MM.1S (cell line): ENCODE measurements at regions not wholly inside any gene's neighbourhood (a gene's known extent, or its start where the extent isn't known, plus 50 kb on each side); places are given as distances from the start of the nearest gene placed in this dataset.

Experiments
- DNase-seq: peaks from one replicate; pipeline ENCODE4 v3.0.0-alpha.2; 2015
- H2AFZ ChIP-seq: fragments of 300-600 bp; sonication (generic); 2 replicates; pipeline ENCODE4 v1.6.0; 2016; ENCODE audit warnings: antibody characterized with exemption, low read length
- H3F3A ChIP-seq: fragments of 300-600 bp; sonication (generic); 2 replicates; pipeline ENCODE4 v1.6.1; 2016; ENCODE audit warnings: mild to moderate bottlenecking, antibody characterized with exemption, low read length, moderate library complexity, mixed read lengths; ENCODE audit not compliant: insufficient read depth
- H3K27ac ChIP-seq: fragments of 300-600 bp; sonication (generic); 2 replicates; pipeline ENCODE4 v1.5.1; 2016; ENCODE audit warnings: mild to moderate bottlenecking, low read length
- H3K27me3 ChIP-seq: fragments of 300-600 bp; sonication (generic); replicated peaks from 2 replicates; pipeline ENCODE4 v1.6.0; 2016; ENCODE audit warnings: low read length; ENCODE audit not compliant: insufficient read depth
- H3K36me3 ChIP-seq: fragments of 300-600 bp; sonication (generic); replicated peaks from 2 replicates; pipeline ENCODE4 v1.6.1; 2016; ENCODE audit warnings: mild to moderate bottlenecking, low read length, mixed read lengths; ENCODE audit not compliant: insufficient read depth
- H3K4me1 ChIP-seq: fragments of 300-600 bp; sonication (generic); 2 replicates; pipeline ENCODE4 v1.6.1; 2016; ENCODE audit warnings: low read length, mixed read lengths
- H3K4me2 ChIP-seq: fragments of 300-600 bp; sonication (generic); 2 replicates; pipeline ENCODE4 v1.6.0; 2016; ENCODE audit warnings: low read depth, low read length
- H3K4me3 ChIP-seq: fragments of 300-600 bp; sonication (generic); 2 replicates; pipeline ENCODE4 v1.5.1; 2016; ENCODE audit warnings: low read length, mixed read lengths
- H3K79me2 ChIP-seq: fragments of 300-600 bp; sonication (generic); 2 replicates; pipeline ENCODE4 v1.6.1; 2016; ENCODE audit warnings: mixed run types, low read length, mixed read lengths
- H3K9ac ChIP-seq: fragments of 300-600 bp; sonication (generic); 2 replicates; pipeline ENCODE4 v1.6.1; 2016; ENCODE audit warnings: low read length, mixed read lengths
- H3K9me2 ChIP-seq: fragments of 300-600 bp; sonication (generic); replicated peaks from 2 replicates; pipeline ENCODE4 v1.6.1; 2016; ENCODE audit warnings: mild to moderate bottlenecking, low read length, mixed read lengths; ENCODE audit not compliant: insufficient read depth
- H3K9me3 ChIP-seq: fragments of 300-600 bp; sonication (generic); replicated peaks from 2 replicates; pipeline ENCODE4 v1.6.1; 2016; ENCODE audit warnings: mild to moderate bottlenecking, low read length, mixed read lengths; ENCODE audit not compliant: insufficient read depth
- H4K20me1 ChIP-seq: fragments of 300-600 bp; sonication (generic); 2 replicates; pipeline ENCODE4 v1.6.1; 2016; ENCODE audit warnings: mild to moderate bottlenecking, low read length, moderate library complexity, mixed read lengths; ENCODE audit not compliant: insufficient read depth
- EZH2 ChIP-seq: fragments of 300-600 bp; sonication (generic); optimal IDR thresholded peaks from 2 replicates; pipeline ENCODE3; 2017; ENCODE audit warnings: low read depth, mild to moderate bottlenecking, antibody characterized with exemption, low read length, mixed read lengths
- EZH2phosphoT487 ChIP-seq: fragments of 300-600 bp; sonication (generic); IDR thresholded peaks from 2 replicates; pipeline ENCODE4 v1.6.1; 2018; ENCODE audit warnings: antibody characterized with exemption, low read length
- TF ChIP-seq, protein P1 (sequence below): fragments of 300-600 bp; sonication (generic); IDR thresholded peaks from 2 replicates; pipeline ENCODE4 v1.5.1; 2016; ENCODE audit warnings: antibody characterized with exemption, low read length, mixed read lengths

- no peaks in the 10 kb centered on the region for H3F3A ChIP-seq
- H3K4me2 ChIP-seq, result no peak overlapping the region
- TF ChIP-seq EZH2 (no peak), EZH2phosphoT487 (no peak)
- TF ChIP-seq, protein P1, sequence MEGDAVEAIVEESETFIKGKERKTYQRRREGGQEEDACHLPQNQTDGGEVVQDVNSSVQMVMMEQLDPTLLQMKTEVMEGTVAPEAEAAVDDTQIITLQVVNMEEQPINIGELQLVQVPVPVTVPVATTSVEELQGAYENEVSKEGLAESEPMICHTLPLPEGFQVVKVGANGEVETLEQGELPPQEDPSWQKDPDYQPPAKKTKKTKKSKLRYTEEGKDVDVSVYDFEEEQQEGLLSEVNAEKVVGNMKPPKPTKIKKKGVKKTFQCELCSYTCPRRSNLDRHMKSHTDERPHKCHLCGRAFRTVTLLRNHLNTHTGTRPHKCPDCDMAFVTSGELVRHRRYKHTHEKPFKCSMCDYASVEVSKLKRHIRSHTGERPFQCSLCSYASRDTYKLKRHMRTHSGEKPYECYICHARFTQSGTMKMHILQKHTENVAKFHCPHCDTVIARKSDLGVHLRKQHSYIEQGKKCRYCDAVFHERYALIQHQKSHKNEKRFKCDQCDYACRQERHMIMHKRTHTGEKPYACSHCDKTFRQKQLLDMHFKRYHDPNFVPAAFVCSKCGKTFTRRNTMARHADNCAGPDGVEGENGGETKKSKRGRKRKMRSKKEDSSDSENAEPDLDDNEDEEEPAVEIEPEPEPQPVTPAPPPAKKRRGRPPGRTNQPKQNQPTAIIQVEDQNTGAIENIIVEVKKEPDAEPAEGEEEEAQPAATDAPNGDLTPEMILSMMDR, result no peak
- H3K9ac ChIP-seq, result no peak overlapping the region
- no peaks in the 10 kb centered on the region for H3K27me3 ChIP-seq
- H3K79me2 ChIP-seq, result no peaks in the 10 kb centered on the region
- no peak for DNase-seq
- no peak overlapping the region for H3K4me3 ChIP-seq
- H3K9me3 ChIP-seq, result no peaks in the 10 kb centered on the region; the same call in 1 of the 2 replicates
- H3K9me2 ChIP-seq, result no peaks in the 10 kb centered on the region
- no peak overlapping the region for H2AFZ ChIP-seq
- H4K20me1 ChIP-seq, result no peaks in the 10 kb centered on the region
- no peaks in the 10 kb centered on the region for H3K36me3 ChIP-seq
- no peak overlapping the region for H3K27ac ChIP-seq
- no peaks in the 10 kb centered on the region for H3K4me1 ChIP-seq
These were observed 163.9 kb upstream of the TFPI start for GRCh38 chr2:187718092-187718491.

DNA sequence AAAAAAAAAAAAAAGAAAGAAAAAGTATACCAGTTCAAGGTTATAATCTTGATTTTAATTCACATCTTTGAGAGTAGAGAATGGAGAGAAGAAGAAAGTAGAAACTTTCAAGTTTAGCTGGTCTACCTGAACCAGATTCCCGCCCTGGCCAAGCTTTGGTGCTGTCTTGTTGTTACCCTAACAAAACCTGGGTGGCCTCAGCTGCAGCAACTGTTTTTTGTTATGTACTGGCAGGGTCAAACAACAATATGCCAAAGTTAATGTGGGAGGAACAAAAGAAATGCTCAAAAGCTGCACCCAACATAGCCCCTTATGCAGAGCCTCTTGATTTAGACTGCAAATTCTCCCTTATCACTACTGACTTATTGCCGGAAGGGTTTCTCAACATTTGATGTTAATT, 165.3 kb upstream of the TFPI start:
- no peaks in the 10 kb centered on the region for H3K27me3 ChIP-seq
- H4K20me1 ChIP-seq, result no peaks in the 10 kb centered on the region
- H3K9me2 ChIP-seq, result no peaks in the 10 kb centered on the region
- no peaks in the 10 kb centered on the region for H3F3A ChIP-seq
- no peaks in the 10 kb centered on the region for H3K36me3 ChIP-seq
- no peaks in the 10 kb centered on the region for H3K79me2 ChIP-seq
- no peak overlapping the region for H2AFZ ChIP-seq
- H3K9ac ChIP-seq, result no peak overlapping the region
- H3K4me1 ChIP-seq, result no peaks in the 10 kb centered on the region
- no peak overlapping the region for H3K4me2 ChIP-seq
- DNase-seq, result no peak
- no peaks in the 10 kb centered on the region; the same call in 1 of the 2 replicates for H3K9me3 ChIP-seq
- H3K4me3 ChIP-seq, result no peak overlapping the region
- no peak overlapping the region for H3K27ac ChIP-seq
- TF ChIP-seq, protein P1, result no peak
- TF ChIP-seq EZH2 (no peak), EZH2phosphoT487 (no peak)

DNA sequence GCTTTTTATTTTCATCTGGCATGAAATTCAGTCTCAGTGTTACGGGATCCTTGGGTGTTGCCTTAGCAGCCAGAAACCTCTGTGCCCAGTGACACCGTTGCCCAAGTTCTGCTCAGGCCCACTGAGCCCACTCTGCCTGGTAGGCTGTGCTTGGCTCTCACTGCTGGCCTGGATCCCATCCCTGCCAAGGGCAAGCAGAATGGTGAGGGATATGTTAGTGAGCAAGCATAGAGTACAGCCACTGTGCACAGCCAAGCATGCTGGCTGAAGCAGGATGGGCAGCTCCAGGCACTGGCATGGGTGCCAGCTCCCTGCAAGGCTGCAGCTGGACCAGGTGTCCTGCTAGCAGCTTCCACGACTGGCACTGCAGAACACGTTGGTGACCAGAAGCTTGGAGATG, 194.7 kb upstream of the TFPI start:
- no peak for DNase-seq
- Histone ChIP-seq H3K9me2 (no peaks in the 10 kb centered on the region), H3K79me2 (no peaks in the 10 kb centered on the region), H4K20me1 (no peaks in the 10 kb centered on the region), H3K27me3 (no peaks in the 10 kb centered on the region), H3K27ac (no peak overlapping the region), H3K9ac (no peak overlapping the region), H3K4me3 (no peak overlapping the region), H3K4me2 (no peak overlapping the region), H2AFZ (no peak overlapping the region), H3K36me3 (no peaks in the 10 kb centered on the region), H3F3A (no peaks in the 10 kb centered on the region), H3K9me3 (no peaks in the 10 kb centered on the region), H3K4me1 (no peaks in the 10 kb centered on the region)
- no peak for TF ChIP-seq EZH2
- TF ChIP-seq, protein P1, result no peak
- TF ChIP-seq EZH2phosphoT487, result no peak
